Activated CD8-positive, alpha-beta memory T cell treated with anti-CD3 and anti-CD28 coated beads, Interleukin-2, amount 10 ng/mL, durations not matched to agents 7 days and 5 days (primary cell): ENCODE measurements at regions not wholly inside any gene's neighbourhood (a gene's known extent, or its start where the extent isn't known, plus 50 kb on each side); places are given as distances from the start of the nearest gene placed in this dataset.

Experiments used
- ATAC-seq: fragments of 150-1000 bp; cut with Tn5 transposase; one replicate; pipeline ENCODE4 v1.10.0; 2021; ENCODE audit warnings: moderate library complexity
- CTCF ChIA-PET: fragments of 350-600 bp; sonication (Branson Sonifier 250); formaldehyde crosslinking; loops from one replicate; lab custom pipeline; 2021; ENCODE audit warnings: antibody characterized with exemption; lab: Charles Lee
- DNase-seq: peaks from one replicate; pipeline ENCODE4 v3.0.0-alpha.2; 2020
- H3K27ac Mint-ChIP-seq: one replicate; pipeline ENCODE4 v1.8.0; 2021; ENCODE audit warnings: mild to moderate bottlenecking, mixed read lengths
- H3K27me3 Mint-ChIP-seq: one replicate; pipeline ENCODE4 v1.8.0; 2021; ENCODE audit warnings: mixed read lengths
- H3K36me3 Mint-ChIP-seq: one replicate; pipeline ENCODE4 v1.8.0; 2021; ENCODE audit warnings: mild to moderate bottlenecking, mixed read lengths
- H3K4me1 Mint-ChIP-seq: one replicate; pipeline ENCODE4 v1.8.0; 2021; ENCODE audit warnings: mixed read lengths
- H3K4me3 Mint-ChIP-seq: one replicate; pipeline ENCODE4 v1.8.0; 2021; ENCODE audit warnings: mild to moderate bottlenecking, moderate library complexity, mixed read lengths
- H3K9me3 Mint-ChIP-seq: one replicate; pipeline ENCODE4 v1.8.0; 2022; ENCODE audit warnings: low read depth, mixed read lengths

- Mint-ChIP-seq H3K9me3 (no peaks in the 10 kb centered on the region), H3K27ac (no peak overlapping the region), H3K36me3 (no peaks in the 10 kb centered on the region), H3K4me3 (no peak overlapping the region), H3K4me1 (no peaks in the 10 kb centered on the region), H3K27me3 (no peaks in the 10 kb centered on the region)
- no peak for ATAC-seq
- DNase-seq, result no peak
- CTCF ChIA-PET, result no interaction called here
Observed at GRCh38 chr2:66695226-66695735, 260.4 kb downstream of the MEIS1 start.

GRCh38 chr2:66696374-66696773 lies 261.4 kb downstream of the MEIS1 start:
- Mint-ChIP-seq H3K27ac (no peak overlapping the region), H3K4me1 (no peaks in the 10 kb centered on the region), H3K9me3 (no peaks in the 10 kb centered on the region), H3K36me3 (no peaks in the 10 kb centered on the region), H3K4me3 (no peak overlapping the region), H3K27me3 (no peaks in the 10 kb centered on the region)
- CTCF ChIA-PET, result no interaction called here
- DNase-seq (no peak), ATAC-seq (no peak)

DNA sequence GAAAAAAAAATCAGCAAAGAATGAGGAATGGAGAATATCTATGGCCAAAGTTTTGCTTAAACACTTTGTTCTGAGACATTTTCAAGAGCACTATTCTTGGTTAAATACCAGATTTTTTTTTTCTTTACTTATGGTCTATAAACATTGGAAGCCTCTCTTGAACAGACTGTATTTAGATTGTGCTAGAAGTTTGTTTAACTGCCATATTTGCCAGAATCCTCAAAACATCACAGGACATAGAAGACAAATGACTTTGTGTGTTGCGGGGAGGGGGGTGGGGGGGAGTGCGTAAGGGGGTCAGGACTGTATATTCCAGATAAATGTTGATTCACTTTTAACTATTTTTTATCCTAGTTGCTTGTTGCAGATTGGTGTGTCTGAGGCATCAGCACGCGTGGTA lies 262.0 kb downstream of the MEIS1 start:
- Mint-ChIP-seq H3K4me1 (no peaks in the 10 kb centered on the region), H3K27me3 (no peaks in the 10 kb centered on the region), H3K4me3 (no peak overlapping the region), H3K36me3 (no peaks in the 10 kb centered on the region), H3K9me3 (peaks cover 2% of the 10 kb centered on the region), H3K27ac (no peak overlapping the region)
- CTCF ChIA-PET, result no interaction called here
- ATAC-seq, result no peak
- no peak for DNase-seq

- DNase-seq (no peak), ATAC-seq (no peak)
- Mint-ChIP-seq H3K27ac (no peak overlapping the region), H3K27me3 (no peaks in the 10 kb centered on the region), H3K9me3 (peaks cover 2% of the 10 kb centered on the region), H3K4me1 (no peaks in the 10 kb centered on the region), H3K4me3 (no peak overlapping the region), H3K36me3 (no peaks in the 10 kb centered on the region)
- CTCF ChIA-PET, result no interaction called here
Observed at GRCh38 chr2:66697366-66697765, 262.4 kb downstream of the MEIS1 start.

- no peaks in the 10 kb centered on the region for H3K36me3 Mint-ChIP-seq
- DNase-seq (no peak), ATAC-seq (no peak)
- H3K27ac Mint-ChIP-seq, result no peak overlapping the region
- no peaks in the 10 kb centered on the region for H3K27me3 Mint-ChIP-seq
- H3K4me3 Mint-ChIP-seq, result no peak overlapping the region
- peaks cover 2% of the 10 kb centered on the region for H3K9me3 Mint-ChIP-seq
- H3K4me1 Mint-ChIP-seq, result no peaks in the 10 kb centered on the region
- CTCF ChIA-PET, result interaction anchor here (0.6 kb wide), 1 partner anchor 320 kb away, joined by 3 read pairs; no protein-coding TSS in a partner anchor
Observed at GRCh38 chr2:66698091-66698490, 263.2 kb downstream of the MEIS1 start.

DNA sequence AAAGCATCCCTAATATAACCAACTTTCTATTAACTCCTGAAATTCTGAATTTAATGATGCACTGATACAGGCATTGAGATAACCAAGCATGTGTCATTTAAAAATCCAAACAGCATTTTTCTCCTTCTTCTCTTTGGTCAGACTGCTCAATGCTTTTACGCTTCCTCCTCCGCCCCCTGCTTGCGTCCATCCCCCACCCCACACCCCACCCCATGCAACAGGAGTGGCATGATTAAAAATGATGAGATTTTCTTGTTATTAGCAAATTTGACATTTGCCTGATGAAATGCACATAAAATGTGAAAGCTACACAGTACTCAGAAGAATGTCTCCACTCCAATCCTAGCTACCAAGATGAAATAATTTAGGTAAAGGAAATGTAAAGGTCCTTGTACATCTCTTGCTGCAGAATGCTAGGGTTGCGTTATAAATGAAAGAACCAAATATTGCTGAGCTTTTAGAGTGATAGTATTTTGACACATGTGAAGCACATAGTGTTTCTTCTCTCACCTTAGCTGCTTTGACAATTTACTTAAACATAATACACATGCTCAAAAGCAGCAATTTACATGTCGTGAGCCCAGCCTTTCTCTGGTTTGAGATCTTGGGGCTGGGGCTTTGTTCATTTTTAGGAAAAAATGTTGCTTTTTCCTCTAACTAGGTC lies 263.8 kb downstream of the MEIS1 start:
- no peaks in the 10 kb centered on the region for H3K4me1 Mint-ChIP-seq
- ATAC-seq (no peak), DNase-seq (no peak)
- CTCF ChIA-PET, result interaction anchor here (0.6 kb wide), 1 partner anchor 321 kb away, joined by 3 read pairs; no protein-coding TSS in a partner anchor
- H3K27me3 Mint-ChIP-seq, result no peaks in the 10 kb centered on the region
- no peak overlapping the region for H3K4me3 Mint-ChIP-seq
- H3K27ac Mint-ChIP-seq, result no peak overlapping the region
- H3K9me3 Mint-ChIP-seq, result peaks cover 2% of the 10 kb centered on the region
- no peaks in the 10 kb centered on the region for H3K36me3 Mint-ChIP-seq

- no peak overlapping the region for H3K27ac Mint-ChIP-seq
- peaks cover 2% of the 10 kb centered on the region for H3K9me3 Mint-ChIP-seq
- H3K36me3 Mint-ChIP-seq, result no peaks in the 10 kb centered on the region
- ATAC-seq (no peak), DNase-seq (no peak)
- H3K4me1 Mint-ChIP-seq, result no peaks in the 10 kb centered on the region
- CTCF ChIA-PET, result no interaction called here
- no peaks in the 10 kb centered on the region for H3K27me3 Mint-ChIP-seq
- no peak overlapping the region for H3K4me3 Mint-ChIP-seq
Observed at GRCh38 chr2:66699416-66699792, 264.5 kb downstream of the MEIS1 start.

DNA sequence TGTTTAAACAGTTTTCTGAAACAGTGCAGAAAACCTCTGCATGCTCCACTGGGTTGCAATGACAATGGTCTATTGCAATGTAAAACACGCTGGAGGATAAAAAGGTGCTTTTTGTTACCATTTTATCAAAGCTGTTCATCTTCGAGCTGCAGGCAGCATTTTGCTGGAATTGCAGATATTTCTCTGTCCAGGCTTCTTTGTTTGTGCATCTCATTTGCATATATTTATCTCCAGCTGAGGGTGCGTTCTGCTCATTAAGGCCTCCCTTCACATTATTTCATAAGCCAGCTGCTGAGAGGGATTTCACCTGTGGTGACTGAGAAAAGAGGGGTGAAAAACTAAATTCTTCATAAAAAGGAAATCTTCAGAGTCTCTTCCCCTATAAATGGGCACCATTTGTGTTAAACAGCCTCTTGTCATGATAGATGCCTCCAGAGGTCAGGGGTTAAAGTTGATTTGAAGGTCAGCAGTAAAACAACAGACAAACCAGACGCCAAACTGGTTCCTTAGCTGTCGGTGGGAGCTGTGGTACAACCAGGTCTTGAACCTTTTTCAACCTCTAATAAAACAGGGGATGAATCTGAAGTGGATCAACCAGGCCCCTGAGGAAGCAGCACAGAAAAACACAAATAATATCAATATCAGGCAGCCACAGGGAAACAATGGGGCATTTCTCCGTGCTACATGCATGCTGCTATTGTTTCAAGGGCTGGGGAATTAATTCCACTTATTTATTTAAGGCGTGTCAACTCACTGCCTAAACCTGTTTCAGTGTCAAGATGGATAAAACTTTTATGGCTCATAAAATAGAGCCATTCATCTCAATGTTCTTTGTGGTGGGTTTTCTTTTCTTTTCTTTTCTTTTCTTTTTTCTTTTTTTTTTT lies 265.1 kb downstream of the MEIS1 start:
- DNase-seq, result no peak
- no peaks in the 10 kb centered on the region for H3K4me1 Mint-ChIP-seq
- no peaks in the 10 kb centered on the region for H3K27me3 Mint-ChIP-seq
- H3K27ac Mint-ChIP-seq, result no peak overlapping the region
- no peak overlapping the region for H3K4me3 Mint-ChIP-seq
- no peaks in the 10 kb centered on the region for H3K36me3 Mint-ChIP-seq
- H3K9me3 Mint-ChIP-seq, result peaks cover 2% of the 10 kb centered on the region
- ATAC-seq, result no peak
- CTCF ChIA-PET, result no interaction called here

DNA sequence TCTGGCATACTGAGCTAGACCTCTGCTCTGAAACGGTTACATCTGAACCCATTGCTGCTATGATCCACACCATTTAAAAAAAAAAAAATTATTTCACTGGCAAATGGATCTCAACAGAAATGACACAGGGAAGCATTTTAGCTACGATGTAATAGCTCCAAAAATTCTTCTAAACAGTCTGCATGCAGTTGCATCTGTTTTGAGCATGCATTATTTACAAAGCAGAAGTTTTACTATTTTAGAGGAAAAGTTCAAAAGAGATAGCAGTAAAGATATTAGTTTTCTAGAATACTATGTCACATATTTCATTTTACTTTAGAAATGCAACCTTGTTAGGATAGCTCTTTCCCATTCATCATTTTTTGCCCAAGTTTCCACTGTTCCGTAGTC lies 265.7 kb downstream of the MEIS1 start:
- no peak for DNase-seq
- Mint-ChIP-seq H3K9me3 (peaks cover 2% of the 10 kb centered on the region), H3K4me3 (no peak overlapping the region), H3K4me1 (no peaks in the 10 kb centered on the region), H3K36me3 (no peaks in the 10 kb centered on the region), H3K27me3 (no peaks in the 10 kb centered on the region), H3K27ac (no peak overlapping the region)
- CTCF ChIA-PET, result no interaction called here
- no peak for ATAC-seq

DNA sequence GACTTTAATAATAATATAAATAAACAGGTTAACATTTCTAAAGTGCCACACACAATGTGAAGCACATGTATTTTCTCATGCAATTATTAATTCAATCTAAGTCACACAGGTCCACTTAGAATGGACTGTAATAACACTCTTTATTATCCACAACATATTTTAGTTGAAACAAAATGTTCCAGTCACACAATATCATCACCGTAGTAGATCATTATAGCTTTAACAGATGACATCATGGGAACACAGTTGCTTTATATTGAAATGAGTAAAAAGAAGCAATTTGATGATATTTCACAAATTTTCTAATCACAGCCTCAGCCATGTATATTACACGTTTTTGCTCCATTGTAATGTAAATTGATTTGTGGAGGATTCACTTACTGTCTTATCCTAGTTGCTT lies 266.3 kb downstream of the MEIS1 start:
- Mint-ChIP-seq H3K36me3 (no peaks in the 10 kb centered on the region), H3K27ac (no peak overlapping the region), H3K4me1 (no peaks in the 10 kb centered on the region), H3K9me3 (peaks cover 2% of the 10 kb centered on the region), H3K4me3 (no peak overlapping the region), H3K27me3 (no peaks in the 10 kb centered on the region)
- CTCF ChIA-PET, result no interaction called here
- DNase-seq (no peak), ATAC-seq (no peak)

- Mint-ChIP-seq H3K27ac (no peak overlapping the region), H3K4me3 (no peak overlapping the region), H3K9me3 (peaks cover 2% of the 10 kb centered on the region), H3K36me3 (no peaks in the 10 kb centered on the region), H3K4me1 (no peaks in the 10 kb centered on the region), H3K27me3 (no peaks in the 10 kb centered on the region)
- no peak for ATAC-seq
- CTCF ChIA-PET, result no interaction called here
- DNase-seq, result no peak
Observed at GRCh38 chr2:66701656-66702055, 266.7 kb downstream of the MEIS1 start.

DNA sequence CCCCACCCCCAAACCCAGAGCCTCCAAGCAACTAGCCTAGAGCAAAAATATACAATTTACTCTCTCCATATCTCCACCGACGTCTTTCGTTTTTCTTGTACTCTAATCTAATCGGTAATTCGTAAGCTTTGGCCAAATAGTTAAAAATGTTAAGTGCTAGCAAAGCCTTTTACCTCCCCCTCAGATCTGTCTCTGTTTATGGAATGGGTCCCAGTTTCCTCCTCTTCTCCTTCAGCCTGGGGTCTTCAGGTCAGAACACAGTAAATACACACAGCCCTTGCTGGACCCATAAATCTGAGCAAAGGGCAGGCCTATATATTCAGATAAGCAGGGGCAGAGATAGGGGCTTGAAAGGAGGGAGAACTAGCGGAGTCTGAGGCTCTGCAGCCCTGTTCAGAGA lies 267.4 kb downstream of the MEIS1 start:
- Mint-ChIP-seq H3K4me3 (no peak overlapping the region), H3K27me3 (no peaks in the 10 kb centered on the region), H3K9me3 (peaks cover 2% of the 10 kb centered on the region), H3K4me1 (no peaks in the 10 kb centered on the region), H3K27ac (no peak overlapping the region), H3K36me3 (no peaks in the 10 kb centered on the region)
- CTCF ChIA-PET, result no interaction called here
- DNase-seq (no peak), ATAC-seq (no peak)

DNA sequence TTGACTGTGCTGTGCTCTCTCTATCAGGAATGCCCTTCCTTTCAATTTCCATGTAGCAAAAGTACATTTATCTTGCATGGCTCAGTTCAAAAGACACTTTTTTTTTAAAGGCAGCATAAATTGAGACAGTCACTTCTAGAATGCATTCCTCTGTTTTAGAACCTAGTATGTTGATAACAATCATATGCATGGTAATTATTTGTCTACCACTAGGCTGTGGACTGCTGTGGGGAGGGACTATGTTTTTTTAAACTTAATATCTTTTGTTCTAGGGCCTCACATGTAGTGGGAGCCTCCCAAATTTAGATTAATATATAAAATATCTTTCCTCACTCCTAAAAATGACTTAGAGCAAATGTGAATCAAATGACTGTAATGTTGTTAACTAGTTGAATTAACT lies 269.9 kb downstream of the MEIS1 start:
- no peak overlapping the region for H3K27ac Mint-ChIP-seq

GRCh38 chr2:66714610-66715009 lies 279.7 kb downstream of the MEIS1 start:
- ATAC-seq, result no peak
- DNase-seq, result no peak
- Mint-ChIP-seq H3K27ac (no peak overlapping the region), H3K4me3 (no peak overlapping the region), H3K36me3 (no peaks in the 10 kb centered on the region), H3K9me3 (no peaks in the 10 kb centered on the region), H3K27me3 (no peaks in the 10 kb centered on the region), H3K4me1 (no peaks in the 10 kb centered on the region)
- CTCF ChIA-PET, result no interaction called here

More for the DNA sequence above, 269.9 kb downstream of the MEIS1 start:
- Mint-ChIP-seq H3K9me3 (peaks cover 2% of the 10 kb centered on the region), H3K36me3 (no peaks in the 10 kb centered on the region), H3K27me3 (no peaks in the 10 kb centered on the region), H3K4me3 (no peak overlapping the region), H3K4me1 (no peaks in the 10 kb centered on the region)
- CTCF ChIA-PET, result no interaction called here
- DNase-seq (no peak), ATAC-seq (no peak)
